Fibroblast of lung (primary cell): ENCODE measurements at regions not wholly inside any gene's neighbourhood (a gene's known extent, or its start where the extent isn't known, plus 50 kb on each side); places are given as distances from the start of the nearest gene placed in this dataset.

ENCODE experiments used
- DNase-seq, 2 donors: peaks; one replicate each; pipeline versions ENCODE4 v3.0.0 to v3.0.0-alpha.2; 2010; ENCODE audit warnings: low read depth in 2 of 2
- H2AFZ ChIP-seq: 2 replicates; pipeline ENCODE4 v1.5.1; 2012; ENCODE audit warnings: low read length, control low read depth, inconsistent platforms
- H3K27ac ChIP-seq: 2 replicates; pipeline ENCODE4 v1.5.1; 2011; ENCODE audit warnings: low read length, control low read depth; ENCODE audit not compliant: insufficient read depth
- H3K27me3 ChIP-seq: 2 replicates; pipeline ENCODE4 v1.5.1; 2011; ENCODE audit warnings: mild to moderate bottlenecking, low read length; ENCODE audit not compliant: control insufficient read depth, insufficient read depth
- H3K36me3 ChIP-seq: 2 replicates; pipeline ENCODE4 v1.5.1; 2011; ENCODE audit warnings: low read length; ENCODE audit not compliant: control insufficient read depth, insufficient read depth
- H3K4me1 ChIP-seq: 2 replicates; pipeline ENCODE4 v1.5.1; 2011; ENCODE audit warnings: low read length; ENCODE audit not compliant: control insufficient read depth, insufficient read depth; ENCODE audit errors: extremely low read depth
- H3K4me2 ChIP-seq: 2 replicates; pipeline ENCODE4 v1.5.1; 2011; ENCODE audit warnings: low read length, control low read depth; ENCODE audit not compliant: insufficient read depth; ENCODE audit errors: extremely low read depth
- H3K4me3 ChIP-seq, 4 experiments: fragments of 200-600 bp in 1 of 4; sonication (generic) in 1 of 4; replicated peaks in 1 of 4; 2 replicates each; pipeline ENCODE4 v1.5.1; 2011 to 2016; ENCODE audit warnings: low read length in 4 of 4, low read depth in 3 of 4, mild to moderate bottlenecking in 3 of 4, control low read depth in 2 of 4, inconsistent platforms in 1 of 4, mixed read lengths in 1 of 4; ENCODE audit not compliant: insufficient read depth in 1 of 4; ENCODE audit errors: control extremely low read depth in 1 of 4
- H3K79me2 ChIP-seq: 2 replicates; pipeline ENCODE4 v1.5.1; 2012; ENCODE audit warnings: mild to moderate bottlenecking, low read length, inconsistent platforms; ENCODE audit not compliant: control insufficient read depth, insufficient read depth
- H3K9ac ChIP-seq: 2 replicates; pipeline ENCODE4 v1.5.1; 2011; ENCODE audit warnings: mild to moderate bottlenecking, low read length, control low read depth; ENCODE audit not compliant: insufficient read depth
- H3K9me3 ChIP-seq: 2 replicates; pipeline ENCODE4 v1.5.1; 2012; ENCODE audit warnings: low read depth, low read length; ENCODE audit not compliant: control insufficient read depth, insufficient read depth
- H4K20me1 ChIP-seq: 2 replicates; pipeline ENCODE4 v1.5.1; 2011; ENCODE audit warnings: low read length; ENCODE audit not compliant: control insufficient read depth, insufficient read depth; ENCODE audit errors: extremely low read depth
- CTCF ChIP-seq, 2 donors: IDR thresholded peaks in 1 of 2; conservative IDR thresholded peaks in 1 of 2; 1 replicate in 1 of 2; 2 replicates in 1 of 2; pipeline ENCODE4 v1.5.1; 2011 to 2012; ENCODE audit warnings: low read length in 2 of 2, control low read depth in 1 of 2, inconsistent platforms in 1 of 2, low read depth in 1 of 2, mild to moderate bottlenecking in 1 of 2
- EZH2 ChIP-seq: IDR thresholded peaks from 2 replicates; pipeline ENCODE4 v1.5.1; 2012; ENCODE audit warnings: low read length, control low read depth, mild to moderate bottlenecking; ENCODE audit errors: missing control alignments

- no peaks in the 10 kb centered on the region for H3K27me3 ChIP-seq
- no peak overlapping the region for H3K27ac ChIP-seq
- DNase-seq: peak in 1 of 2 donors; percentile 19
- no peak overlapping the region for H2AFZ ChIP-seq
- H3K36me3 ChIP-seq: no peaks in the 10 kb centered on the region
- H3K9me3 ChIP-seq: no peaks in the 10 kb centered on the region
- H3K4me2 ChIP-seq: no peak overlapping the region
- no peaks in the 10 kb centered on the region for H3K4me1 ChIP-seq
- H3K79me2 ChIP-seq: no peaks in the 10 kb centered on the region
- no peak for TF ChIP-seq EZH2
- TF ChIP-seq CTCF (conservative IDR thresholded peaks at IDR 0.05 in 1 of 2, IDR thresholded peaks at IDR 0.05 in 1 of 2; ENCODE audit: low read depth in 1 of 2, low read length in 2 of 2): peak; percentile 50 to 57
- no peak overlapping the region for H3K9ac ChIP-seq
- no peak overlapping the region for H3K4me3 ChIP-seq
- H4K20me1 ChIP-seq: no peaks in the 10 kb centered on the region
Observed at GRCh38 chrX:124211312-124211942, 121.0 kb upstream of the TEX13D start.

DNA sequence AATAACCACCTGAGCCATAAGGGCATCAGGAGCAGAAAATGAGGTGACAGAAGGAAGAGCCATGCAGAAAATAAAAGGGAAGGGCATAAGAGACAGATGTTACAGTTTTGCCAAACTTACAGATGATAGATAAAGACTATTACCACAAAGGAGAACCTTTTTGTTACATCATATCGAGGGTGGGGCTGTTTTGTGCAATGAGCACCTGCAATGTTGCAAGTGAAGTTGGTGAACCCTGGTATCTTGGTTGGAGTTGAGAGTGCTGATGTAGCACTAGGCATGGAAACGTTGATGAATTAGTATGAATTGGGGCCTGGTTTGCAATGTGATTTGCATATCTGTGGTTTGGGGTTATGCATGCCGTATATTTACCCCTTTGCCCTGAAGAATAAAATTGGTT lies 119.8 kb upstream of the TEX13D start:
- H4K20me1 ChIP-seq: no peaks in the 10 kb centered on the region
- no peaks in the 10 kb centered on the region for H3K36me3 ChIP-seq
- H3K4me2 ChIP-seq: no peak overlapping the region
- no peaks in the 10 kb centered on the region for H3K79me2 ChIP-seq
- no peak overlapping the region for H3K4me3 ChIP-seq
- TF ChIP-seq EZH2 (no peak), CTCF (conservative IDR thresholded peaks at IDR 0.05 in 1 of 2, IDR thresholded peaks at IDR 0.05 in 1 of 2; ENCODE audit: low read depth in 1 of 2, low read length in 2 of 2) (no peak)
- no peaks in the 10 kb centered on the region for H3K4me1 ChIP-seq
- no peaks in the 10 kb centered on the region for H3K9me3 ChIP-seq
- no peaks in the 10 kb centered on the region for H3K27me3 ChIP-seq
- no peak overlapping the region for H3K9ac ChIP-seq
- H3K27ac ChIP-seq: no peak overlapping the region
- H2AFZ ChIP-seq: no peak overlapping the region
- DNase-seq: no peak

DNA sequence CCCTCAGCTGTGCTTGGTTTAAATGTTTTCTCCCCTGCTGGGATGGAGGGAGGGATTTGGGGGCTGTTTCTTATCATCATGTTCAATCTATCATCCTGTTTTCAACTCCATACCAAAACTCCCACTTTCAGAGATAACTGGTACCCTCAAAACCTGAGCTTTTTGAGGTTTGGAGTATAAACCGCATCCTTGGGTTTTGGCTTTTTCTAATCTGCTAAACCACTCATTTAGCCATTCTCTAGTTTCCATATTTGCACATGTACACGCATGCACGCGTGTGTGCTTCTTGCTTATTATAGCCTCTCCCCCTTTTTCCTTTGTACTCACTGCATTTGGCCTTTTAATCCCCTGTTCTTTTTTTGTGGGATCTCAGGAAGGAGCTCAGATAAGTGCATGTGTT lies 116.7 kb upstream of the TEX13D start:
- Histone ChIP-seq H3K9me3 (no peaks in the 10 kb centered on the region), H4K20me1 (no peaks in the 10 kb centered on the region), H3K36me3 (no peaks in the 10 kb centered on the region), H3K27me3 (no peaks in the 10 kb centered on the region), H3K4me1 (no peaks in the 10 kb centered on the region), H3K9ac (no peak overlapping the region), H2AFZ (no peak overlapping the region), H3K79me2 (no peaks in the 10 kb centered on the region), H3K4me3 (no peak overlapping the region), H3K27ac (no peak overlapping the region), H3K4me2 (no peak overlapping the region)
- DNase-seq: no peak
- TF ChIP-seq EZH2: no peak
- no peak for TF ChIP-seq CTCF (conservative IDR thresholded peaks at IDR 0.05 in 1 of 2, IDR thresholded peaks at IDR 0.05 in 1 of 2; ENCODE audit: low read depth in 1 of 2, low read length in 2 of 2)
